Islet of Langerhans (tissue), 1 donor: ENCODE measurements at regions not wholly inside any gene's neighbourhood (a gene's known extent, or its start where the extent isn't known, plus 50 kb on each side); places are given as distances from the start of the nearest gene placed in this dataset.

ENCODE experiments used
- FAIRE-seq: peaks from one replicate; lab custom pipeline; 2011; peaks lifted over from hg19 to GRCh38; lab: Jason Lieb, UNC

DNA sequence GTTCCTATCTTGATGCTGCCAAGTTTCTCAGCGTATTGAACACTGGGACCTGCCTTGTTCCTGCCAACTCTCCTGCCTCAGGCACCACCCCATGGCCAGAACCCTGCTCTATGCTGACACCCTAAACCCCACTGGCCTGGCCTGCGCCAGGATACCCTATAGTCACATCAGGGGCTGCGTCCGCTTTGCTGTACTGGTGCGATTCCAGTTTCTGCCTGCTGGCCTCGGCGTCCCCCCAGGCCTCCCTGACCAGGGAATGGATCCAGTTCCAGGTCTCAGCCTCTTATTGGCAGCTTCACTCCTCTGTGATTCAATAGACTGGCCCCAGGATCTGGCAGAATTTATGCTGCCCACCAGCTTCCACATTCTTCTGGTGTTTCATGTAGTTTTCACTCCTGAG lies 55.0 kb downstream of the GPR6 start:
- FAIRE-seq, result no peak

DNA sequence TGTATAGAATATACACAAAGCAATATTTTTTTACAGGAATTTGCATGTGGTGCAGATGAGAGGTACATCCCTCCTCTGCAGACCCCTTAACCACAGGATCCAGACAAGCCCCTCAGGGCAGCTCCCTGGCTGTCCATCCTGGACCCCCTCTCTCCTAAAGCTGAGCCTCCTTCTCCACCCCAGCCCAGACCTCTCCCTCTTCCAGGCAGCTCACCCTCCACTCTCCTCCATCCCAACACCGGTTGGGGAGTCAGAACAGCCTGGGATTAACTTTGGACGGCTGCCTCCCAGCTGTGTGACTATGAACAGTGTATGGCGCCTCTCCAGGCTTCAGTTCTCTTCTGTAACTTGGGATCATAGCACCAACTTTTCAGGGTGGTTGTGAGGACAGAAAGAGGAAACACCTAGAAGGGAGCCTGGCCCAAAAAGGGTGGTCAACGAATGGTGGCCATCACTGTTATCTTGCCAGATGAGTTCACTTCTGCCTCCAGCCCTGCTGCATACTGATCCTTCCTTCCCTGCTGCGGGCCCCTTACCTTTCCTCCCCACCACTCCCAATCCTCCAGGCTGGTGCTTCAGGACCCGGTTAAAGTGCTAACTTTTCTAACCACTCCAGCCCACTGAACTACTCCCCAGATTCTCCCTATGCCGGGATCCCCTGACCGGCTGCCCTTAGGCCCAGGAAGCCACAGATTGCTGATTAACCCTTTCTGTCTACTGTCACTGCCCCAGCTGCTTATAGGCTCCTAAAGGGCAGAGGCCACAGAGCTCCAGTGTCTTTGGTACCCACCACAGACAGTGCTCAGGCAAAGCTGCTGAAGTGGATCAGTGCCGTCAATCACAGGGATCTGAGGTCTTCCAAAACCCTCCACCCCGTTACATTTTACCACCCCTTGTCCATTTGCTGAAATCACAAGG lies 55.9 kb downstream of the GPR6 start:
- no peak for FAIRE-seq

DNA sequence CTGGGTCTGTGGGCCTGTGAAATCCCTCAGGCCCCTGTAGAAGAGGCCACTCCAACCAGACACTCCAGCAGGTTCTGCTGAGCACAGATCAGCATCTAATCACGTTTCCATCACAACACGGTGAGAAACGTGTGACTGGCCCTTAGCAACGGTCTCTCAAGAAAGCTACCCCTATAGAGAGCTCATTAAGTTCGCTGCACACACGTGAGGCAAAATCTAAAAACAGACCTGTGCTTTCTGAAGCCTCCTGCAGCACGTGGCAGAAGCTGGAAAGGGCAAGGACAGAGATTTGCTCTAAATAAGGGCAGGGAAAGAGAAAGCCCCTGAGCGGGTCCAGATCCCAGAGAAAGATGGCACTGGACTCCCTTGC lies 56.5 kb downstream of the GPR6 start:
- no peak for FAIRE-seq

DNA sequence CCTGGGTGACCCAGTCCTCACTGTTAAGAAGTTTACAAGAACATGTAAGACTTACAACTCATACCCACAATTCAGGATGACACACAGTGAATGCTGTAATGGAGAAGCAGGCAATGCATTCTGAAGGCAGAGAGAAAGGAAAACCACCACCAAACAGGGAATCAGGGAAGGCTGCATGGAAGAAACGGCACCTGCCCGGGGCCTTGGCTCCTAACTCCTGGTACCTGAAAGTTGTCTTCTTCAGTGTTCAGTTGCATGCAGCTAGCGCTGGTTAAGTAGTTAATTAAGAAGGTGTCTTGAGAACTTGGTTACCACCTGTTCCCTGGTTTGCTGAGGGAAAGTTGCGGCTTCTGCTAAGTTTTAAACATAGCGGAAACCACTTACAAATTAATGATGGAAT lies 57.2 kb downstream of the GPR6 start:
- no peak for FAIRE-seq

DNA sequence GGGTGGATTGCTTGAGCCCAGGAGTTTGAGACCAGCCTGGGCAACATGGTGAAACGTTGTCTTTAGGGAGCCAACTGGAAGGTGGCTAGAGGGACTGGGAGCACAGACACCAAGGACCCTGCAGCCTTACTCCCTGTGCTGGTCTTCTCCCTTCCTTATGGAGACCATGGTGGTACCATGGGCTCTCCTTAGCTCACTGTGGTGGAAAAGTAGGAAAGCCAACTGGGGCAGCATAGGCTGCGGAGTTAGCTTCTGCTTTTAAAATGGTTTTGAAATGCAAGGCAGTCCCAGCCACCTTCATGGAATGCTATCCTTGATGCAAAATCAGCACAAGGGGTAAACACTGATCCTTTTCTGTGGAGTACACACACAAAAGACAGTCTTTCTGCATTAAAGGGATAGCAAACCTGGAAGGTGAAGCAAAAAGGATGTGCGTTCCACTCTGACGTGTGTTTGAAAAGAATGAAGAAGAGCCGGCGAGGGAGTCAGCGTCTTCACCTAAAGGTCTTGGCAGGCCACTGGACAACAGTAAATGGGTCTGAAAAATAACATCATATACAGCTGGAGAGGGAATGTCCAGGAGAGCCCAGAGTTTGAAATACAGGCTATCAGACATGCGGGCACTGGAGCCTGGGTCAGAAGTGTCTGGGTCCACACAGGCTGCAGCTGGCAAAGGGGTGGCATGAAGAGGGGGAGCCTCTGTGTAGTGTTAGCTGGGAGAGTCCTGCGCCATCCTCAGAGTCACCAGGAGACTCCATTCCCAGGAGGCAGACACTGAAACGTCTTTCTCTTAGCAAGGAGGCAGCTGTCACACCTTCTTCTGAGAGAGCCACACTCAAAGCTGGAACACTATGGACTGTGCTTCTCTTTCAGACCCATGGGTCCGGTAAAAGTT lies 58.5 kb downstream of the GPR6 start:
- no peak for FAIRE-seq

DNA sequence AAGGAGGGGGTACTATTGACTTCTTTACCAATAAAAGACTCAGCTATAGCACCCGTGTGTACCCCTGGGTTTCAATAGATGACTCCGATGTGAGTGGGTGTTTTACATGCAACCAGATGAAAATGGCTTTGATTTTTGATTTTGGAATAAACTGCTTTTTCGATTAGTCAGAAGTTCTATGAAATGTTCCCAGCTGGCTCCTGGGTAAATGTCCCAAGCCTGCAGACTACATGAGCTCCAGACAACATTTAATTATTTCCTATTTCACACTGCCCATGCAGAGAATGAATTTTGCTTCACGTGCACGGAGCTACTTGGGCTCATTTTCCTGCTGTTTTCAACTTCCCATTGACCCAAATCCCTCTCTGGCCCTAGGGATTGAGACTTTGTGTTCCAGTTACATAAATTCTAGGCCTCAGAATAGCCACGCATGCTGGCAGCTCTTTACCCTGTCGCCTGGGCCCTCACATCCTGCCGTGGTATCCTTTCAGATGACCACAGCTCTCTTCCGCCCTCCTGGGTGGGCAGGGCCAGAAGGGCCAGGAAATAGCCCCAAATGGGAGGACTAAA lies 59.7 kb downstream of the GPR6 start:
- FAIRE-seq, result no peak

DNA sequence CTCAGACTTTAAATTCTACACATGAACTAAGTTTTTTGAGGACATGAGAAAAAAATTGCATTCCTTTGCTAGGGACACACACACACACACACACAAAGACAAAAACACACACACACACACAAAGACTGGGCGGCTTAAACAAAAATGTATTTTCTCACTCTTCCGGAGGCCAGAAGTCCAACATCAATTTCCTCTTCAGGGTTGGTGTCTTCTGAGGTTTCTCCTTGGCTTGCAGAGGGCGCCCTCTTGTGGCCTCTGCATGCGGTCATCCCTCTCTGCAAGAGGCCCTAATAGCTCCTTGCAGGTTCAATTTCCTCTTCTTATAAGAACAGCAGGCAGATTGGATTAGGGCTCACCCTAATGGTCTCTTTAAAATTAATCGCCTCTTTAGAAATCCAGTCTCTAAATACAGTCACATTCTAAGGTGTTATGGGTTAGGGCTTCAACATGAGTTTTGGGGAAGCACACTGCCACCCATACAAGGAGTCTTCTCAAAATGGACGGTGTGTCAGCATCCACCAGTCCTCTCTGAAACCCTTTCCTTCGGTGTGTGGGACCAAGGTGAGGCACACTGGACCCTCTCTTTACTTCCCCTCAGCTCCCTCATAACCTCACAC lies 61.4 kb downstream of the GPR6 start:
- FAIRE-seq, result peak; percentile 96

DNA sequence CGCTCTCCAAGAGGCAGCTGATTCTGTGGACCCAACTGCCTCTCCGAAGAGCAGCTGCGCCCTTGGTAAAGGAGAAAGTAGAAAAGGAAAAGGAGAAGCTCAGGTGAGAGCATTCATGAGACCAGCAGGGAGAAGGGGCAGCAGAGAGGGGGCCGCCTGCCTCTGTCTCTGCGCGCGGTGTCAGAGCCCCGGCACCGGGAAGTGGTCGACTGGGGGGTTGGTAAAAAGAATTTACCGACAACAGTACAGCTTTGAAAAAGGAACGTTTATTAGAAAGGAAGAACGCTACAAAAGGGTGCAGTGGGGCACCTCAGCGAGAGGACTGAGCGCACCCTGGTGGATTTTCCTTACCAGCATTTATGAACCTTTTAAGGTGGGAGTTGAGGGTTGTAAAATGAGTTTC lies 61.9 kb downstream of the GPR6 start:
- peak; percentile 53 for FAIRE-seq

DNA sequence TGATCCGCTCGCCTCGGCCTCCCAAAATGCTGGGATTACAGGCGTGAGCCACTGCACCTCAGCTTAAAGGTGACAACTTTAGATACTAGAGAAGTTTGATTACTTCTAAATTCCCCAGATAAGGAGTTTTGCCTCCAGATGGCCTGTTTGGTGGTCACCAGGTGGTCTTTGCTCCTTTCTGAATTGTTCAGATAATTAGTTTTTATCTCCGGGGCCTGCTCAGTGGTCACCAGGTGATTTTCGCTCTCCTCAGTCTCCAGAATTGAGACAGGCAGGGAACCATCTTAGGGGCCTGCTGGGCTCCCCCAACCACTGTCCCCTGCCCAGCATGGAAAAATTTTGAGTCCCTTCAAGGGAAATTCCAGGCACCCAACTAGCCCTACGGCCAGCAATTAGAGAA lies 62.6 kb downstream of the GPR6 start:
- no peak for FAIRE-seq

DNA sequence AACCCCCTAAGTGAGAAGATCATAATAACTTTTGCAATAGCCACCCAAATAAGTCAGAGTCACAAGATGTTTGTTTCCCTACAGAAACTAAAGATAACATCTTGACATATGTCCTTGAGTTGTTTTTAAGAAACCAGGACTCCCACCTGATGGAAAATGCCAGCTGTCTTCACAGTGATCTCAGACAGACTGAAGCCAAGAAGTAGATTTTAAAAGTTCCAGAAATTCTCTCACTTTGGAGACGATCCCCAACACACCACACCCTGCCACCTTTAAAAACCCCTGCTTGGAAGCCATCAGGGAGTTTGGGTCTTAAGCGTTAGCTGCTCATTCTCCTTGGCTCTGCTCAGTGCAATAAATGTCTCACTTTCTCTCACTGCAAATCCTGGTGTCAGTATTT lies 63.0 kb downstream of the GPR6 start:
- no peak for FAIRE-seq

DNA sequence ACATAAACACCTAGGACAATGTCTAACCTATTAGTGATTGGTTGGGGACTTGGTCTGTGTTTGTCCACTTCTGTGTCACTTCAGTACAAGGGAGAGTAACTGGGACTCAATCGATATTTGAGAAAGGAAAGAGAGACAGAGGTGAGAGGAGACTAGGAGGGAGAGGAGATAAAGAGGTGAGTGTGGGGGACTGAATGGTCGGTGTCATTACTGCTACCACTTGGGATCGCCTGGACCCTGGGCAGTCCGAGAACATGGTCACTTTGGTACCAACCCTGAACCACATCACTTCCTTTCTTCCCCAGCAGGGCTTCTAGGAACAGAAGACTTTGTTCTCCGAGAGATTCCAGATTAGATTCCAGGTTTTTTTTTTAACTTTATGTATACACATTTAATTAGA lies 63.7 kb downstream of the GPR6 start:
- FAIRE-seq, result no peak

DNA sequence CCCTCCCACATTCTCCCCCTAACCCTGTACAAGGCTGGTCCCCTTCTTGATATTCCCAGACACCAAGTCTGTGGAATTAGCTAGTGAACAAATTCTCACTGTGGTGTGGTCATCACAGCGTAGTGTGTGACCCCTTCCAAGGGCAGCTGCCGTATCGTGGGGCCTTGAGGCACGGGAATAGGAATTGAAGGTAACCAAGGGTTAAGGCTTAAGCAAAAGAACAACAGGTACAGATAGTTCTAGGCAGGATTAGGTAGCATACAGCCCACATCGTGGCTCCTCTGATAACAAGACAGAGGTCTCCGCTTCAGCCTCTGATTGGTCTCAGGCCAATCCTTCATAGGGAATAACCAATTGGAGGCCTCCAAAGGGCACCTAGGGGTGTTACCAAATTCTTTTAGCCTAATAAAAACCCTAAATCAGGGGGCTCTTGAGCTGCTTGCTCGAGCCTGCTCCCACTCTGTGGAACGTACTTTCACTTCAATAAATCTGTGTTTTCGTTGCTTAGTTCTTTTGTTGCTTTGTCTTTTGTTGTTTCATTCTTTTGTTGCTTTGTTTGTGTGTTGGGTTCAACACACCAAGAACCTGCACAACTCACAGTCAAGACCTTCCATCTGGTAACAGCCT lies 64.7 kb downstream of the GPR6 start:
- FAIRE-seq, result no peak

DNA sequence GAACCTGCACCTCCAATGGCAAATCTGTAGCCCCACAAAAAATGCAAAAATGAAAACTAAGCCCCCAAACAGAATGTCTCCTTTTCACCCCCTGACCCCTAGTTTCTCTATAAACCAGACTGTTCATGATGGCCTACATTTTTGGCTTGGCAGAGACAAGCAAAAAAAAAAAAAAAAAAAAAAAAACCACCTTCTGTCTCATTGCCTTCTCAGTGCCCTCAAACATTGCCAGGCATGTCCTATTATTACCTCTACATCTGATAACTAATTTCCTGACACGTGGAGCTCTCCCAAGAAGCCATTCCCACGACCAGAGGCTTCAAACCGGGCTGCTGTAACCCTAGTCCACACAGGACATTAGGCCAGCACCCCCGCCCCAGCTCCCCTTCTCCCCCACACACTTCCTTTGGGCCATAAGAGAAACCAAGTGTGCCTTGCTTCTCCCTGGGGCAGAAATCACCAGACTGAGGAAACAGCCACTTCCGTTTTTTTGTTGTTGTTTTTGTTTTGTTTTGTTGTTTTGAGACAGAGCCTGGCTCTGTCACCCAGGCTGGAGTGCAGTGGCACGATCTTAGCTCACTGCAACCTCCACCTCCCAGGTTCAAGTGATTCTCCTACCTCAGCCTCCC lies 65.4 kb downstream of the GPR6 start:
- no peak for FAIRE-seq

DNA sequence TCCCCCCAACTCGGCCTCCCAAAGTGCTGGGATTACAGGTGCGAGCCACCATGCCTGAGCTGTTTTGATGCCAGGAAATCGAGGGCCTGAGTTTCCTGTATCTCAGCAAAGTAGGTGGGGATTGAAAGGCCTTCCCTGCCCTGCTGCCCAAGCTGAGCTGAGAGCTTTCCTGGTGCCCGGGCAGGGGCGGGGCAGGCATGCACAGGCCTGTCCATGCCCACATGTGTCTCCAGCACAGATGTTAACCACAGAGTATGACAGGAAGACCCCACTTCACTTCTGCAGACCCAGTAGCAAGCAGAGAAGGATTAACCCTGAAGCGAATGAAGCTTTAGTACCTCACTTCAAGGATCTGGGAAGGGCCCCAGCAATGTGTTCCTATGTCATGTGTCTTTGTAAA lies 66.0 kb downstream of the GPR6 start:
- FAIRE-seq, result no peak

DNA sequence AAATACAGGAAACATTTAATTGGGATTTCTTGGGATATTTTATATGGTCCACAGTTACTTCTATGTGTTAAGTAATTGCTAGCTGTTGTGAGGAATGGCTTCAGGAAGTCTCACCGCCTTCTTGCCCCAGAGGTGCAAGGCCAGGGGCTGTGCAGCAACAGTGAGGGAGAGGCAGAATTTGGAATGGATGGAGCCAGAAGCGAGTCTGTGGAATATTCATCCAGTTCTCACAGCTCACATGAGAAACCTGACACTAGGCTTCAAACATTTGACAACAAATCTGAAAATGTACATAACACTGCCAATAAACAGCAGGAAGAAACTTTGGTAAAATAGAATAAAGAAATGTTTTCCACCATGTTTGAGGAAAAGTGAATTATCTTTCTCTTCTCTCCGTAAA lies 66.5 kb downstream of the GPR6 start:
- FAIRE-seq, result no peak

DNA sequence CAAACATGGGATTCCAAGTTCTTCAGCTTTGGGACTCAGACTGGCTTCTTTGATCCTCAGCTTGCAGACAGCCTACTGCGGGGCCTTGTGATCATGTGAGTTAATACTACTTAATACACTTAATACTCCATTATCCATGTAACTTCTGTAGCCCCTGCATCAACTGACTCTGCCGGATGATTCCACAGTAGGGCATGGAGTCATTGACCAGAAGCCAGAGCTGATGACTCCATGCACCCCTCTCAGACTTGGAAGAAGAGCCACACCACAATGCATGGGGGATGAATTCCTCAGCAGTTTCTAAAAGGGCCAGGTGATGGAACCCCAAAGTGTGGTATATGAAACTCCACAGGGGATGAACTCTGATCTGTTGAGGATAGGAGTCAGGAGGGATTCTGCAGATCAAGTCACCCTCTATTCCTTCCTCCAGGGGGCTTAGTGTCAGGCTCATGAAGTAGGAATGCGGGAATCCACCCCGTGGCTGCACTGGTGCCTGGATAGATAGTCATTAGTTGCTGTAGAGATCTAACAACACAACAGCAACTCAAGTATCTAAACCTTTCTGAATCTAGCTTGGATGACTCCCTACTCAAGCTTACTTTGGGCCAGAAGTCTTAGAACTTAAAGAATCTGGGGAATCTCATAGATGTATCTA lies 70.2 kb downstream of the GPR6 start:
- FAIRE-seq, result no peak

DNA sequence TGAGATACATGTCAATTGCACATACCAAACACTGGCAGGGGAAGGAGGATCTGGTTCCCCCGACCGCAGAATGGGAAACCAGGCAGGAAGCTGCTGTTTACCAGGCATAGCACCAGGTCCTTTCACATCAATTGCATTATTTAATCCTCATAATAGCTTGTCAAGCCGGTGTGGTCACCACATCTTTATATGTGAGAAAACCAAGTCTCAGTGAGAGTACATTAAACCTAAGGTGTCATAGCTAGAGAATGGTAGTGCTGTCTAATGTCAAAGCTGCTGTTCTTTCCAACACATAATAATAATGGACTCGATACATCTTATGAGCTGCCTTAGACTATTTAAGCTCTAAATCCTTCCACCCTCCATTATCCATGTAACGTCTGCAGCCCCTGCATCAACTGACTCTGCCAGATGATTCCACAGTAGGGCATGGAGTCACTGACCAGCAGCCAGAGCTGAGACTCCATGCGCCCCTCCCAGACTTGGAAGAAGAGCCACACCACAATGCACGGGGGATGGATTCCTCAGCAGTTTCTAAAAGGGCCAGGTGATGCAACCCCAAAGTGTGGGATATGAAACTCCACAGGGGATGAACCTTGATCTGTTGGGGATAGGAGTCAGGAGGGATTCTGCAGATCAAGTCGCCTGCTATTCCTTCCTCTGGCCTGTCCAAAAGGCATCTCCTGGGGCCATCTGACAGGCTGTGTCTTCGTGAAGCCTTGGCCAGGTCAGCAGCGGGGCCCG lies 71.8 kb downstream of the GPR6 start:
- FAIRE-seq, result no peak
